Right lobe of liver (tissue), 6 donors: ENCODE measurements at regions not wholly inside any gene's neighbourhood (a gene's known extent, or its start where the extent isn't known, plus 50 kb on each side); places are given as distances from the start of the nearest gene placed in this dataset.

Source experiments
- ATAC-seq, 4 donors: fragments of 200-7000 bp; cut with Tn5 transposase; one replicate each; pipeline ENCODE4 v1.9.1; 2020; ENCODE audit warnings: mild to moderate bottlenecking in 4 of 4, moderate library complexity in 4 of 4
- DNase-seq, 3 donors: peaks; one replicate each; pipeline ENCODE4 v3.0.0-alpha.2; 2020
- H3K27ac ChIP-seq, 3 donors: fragments of 200-600 bp; one replicate each; pipeline ENCODE4 v1.8.0; 2022
- H3K27me3 ChIP-seq, 2 donors: fragments of 200-600 bp; one replicate each; pipeline ENCODE4 v1.8.0; 2022
- H3K36me3 ChIP-seq, 4 donors: fragments of 200-600 bp; sonication (generic) in 1 of 4; one replicate each; pipeline versions ENCODE4 v1.5.1 to v1.8.0; 2017 to 2022; ENCODE audit warnings: control low read depth in 1 of 4
- H3K4me1 ChIP-seq, 4 donors: fragments of 200-600 bp; sonication (generic) in 1 of 4; one replicate each; pipeline versions ENCODE4 v1.5.1 to v1.8.0; 2017 to 2022; ENCODE audit warnings: control low read depth in 1 of 4
- H3K4me3 ChIP-seq, 3 donors: fragments of 200-600 bp; one replicate each; pipeline ENCODE4 v1.8.0; 2022
- H3K9me3 ChIP-seq, 4 donors: fragments of 200-600 bp; sonication (generic) in 1 of 4; one replicate each; pipeline versions ENCODE4 v1.5.1 to v1.8.0; 2017 to 2022; ENCODE audit warnings: control low read depth in 1 of 4
- POLR2A ChIP-seq: fragments of 450-650 bp; IDR thresholded peaks from one replicate; pipeline ENCODE4 v1.6.1; 2017; ENCODE audit warnings: antibody characterized with exemption, mild to moderate bottlenecking
- WGBS: methylation state at CpG from one replicate; pipeline ENCODE4 v1.1.6; 2018; ENCODE audit warnings: low coverage, low lambda C conversion rate; ENCODE audit not compliant: insufficient coverage; ENCODE audit errors: missing lambda C conversion rate; 5-methylcytosine and 5-hydroxymethylcytosine counted together
- intact Hi-C, 2 donors: fragments of 100-400 bp; cut with DNase I; formaldehyde crosslinking; loops; one replicate each; pipeline versions ENCODE4 v1.11.2 to v1.14.1; 2022
- TF ChIP-seq, protein P1 (sequence below), 4 donors: fragments of 200-600 bp in 3 of 4; fragments of 450-650 bp in 1 of 4; IDR thresholded peaks; one replicate each; pipeline versions ENCODE4 v1.5.1 to v1.8.0; 2016 to 2022; ENCODE audit warnings: antibody characterized with exemption in 4 of 4, mild to moderate bottlenecking in 2 of 4
- donor health status: DM: no; HTN: yes; CAD: no.
- donor health status: DM: no; HTN: no; CAD: no.
- donor health status: DM: no; HTN: no; CAD: no.
- donor health status: DM: no; HTN: yes; CAD: no.
- donor health status: DM: no; HTN: yes; CAD: no.

DNA sequence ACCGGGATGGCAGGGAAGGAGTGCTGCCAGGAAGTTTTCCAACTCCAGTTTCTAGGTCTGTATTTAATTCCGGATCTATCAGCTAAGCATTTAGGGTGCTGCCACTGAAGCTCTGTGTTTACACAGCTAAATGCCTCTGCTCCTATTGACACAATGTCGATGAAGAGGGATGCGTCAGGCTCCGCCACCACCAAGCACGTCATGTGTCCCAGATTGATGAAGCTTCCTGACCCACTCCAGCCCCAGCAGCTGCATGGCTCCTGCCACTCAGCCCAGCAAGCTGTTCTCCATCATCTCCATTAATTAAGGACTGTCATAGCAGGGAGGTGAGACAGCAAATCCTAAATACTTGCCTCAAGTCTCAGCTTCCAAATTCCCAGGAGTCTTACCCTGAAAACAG, 435.2 kb upstream of the ZNF507 start:
- no peaks in the 10 kb centered on the region for H3K9me3 ChIP-seq
- H3K4me3 ChIP-seq, result no peak overlapping the region
- ATAC-seq (no peak), DNase-seq (no peak)
- 31% methylated on average over 6 of the region's 6 CpGs for WGBS
- no peak overlapping the region for H3K27ac ChIP-seq
- TF ChIP-seq POLR2A, result no peak
- TF ChIP-seq, protein P1, sequence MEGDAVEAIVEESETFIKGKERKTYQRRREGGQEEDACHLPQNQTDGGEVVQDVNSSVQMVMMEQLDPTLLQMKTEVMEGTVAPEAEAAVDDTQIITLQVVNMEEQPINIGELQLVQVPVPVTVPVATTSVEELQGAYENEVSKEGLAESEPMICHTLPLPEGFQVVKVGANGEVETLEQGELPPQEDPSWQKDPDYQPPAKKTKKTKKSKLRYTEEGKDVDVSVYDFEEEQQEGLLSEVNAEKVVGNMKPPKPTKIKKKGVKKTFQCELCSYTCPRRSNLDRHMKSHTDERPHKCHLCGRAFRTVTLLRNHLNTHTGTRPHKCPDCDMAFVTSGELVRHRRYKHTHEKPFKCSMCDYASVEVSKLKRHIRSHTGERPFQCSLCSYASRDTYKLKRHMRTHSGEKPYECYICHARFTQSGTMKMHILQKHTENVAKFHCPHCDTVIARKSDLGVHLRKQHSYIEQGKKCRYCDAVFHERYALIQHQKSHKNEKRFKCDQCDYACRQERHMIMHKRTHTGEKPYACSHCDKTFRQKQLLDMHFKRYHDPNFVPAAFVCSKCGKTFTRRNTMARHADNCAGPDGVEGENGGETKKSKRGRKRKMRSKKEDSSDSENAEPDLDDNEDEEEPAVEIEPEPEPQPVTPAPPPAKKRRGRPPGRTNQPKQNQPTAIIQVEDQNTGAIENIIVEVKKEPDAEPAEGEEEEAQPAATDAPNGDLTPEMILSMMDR (IDR thresholded peaks at IDR 0.05), result no peak
- H3K36me3 ChIP-seq, result no peaks in the 10 kb centered on the region
- H3K27me3 ChIP-seq, result no peaks in the 10 kb centered on the region
- intact Hi-C loops, result no loop called here
- H3K4me1 ChIP-seq, result no peaks in the 10 kb centered on the region

DNA sequence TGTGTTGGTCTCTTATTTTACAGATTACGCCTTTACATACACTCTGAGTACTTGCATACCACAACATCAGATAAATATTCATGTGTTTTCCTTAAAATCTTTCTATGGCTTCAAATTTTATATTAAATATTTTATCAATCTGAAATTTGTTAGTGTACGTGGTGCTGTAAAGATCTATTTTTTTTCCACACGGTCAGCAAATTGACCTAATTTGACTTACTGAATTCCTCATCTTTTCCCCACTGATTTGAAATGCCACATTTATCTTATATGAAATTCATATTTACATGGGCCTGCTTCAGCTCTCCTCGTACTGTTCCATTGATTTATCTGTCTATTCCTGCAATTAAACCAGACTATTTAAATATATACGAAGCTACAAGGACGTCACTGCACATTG, 433.8 kb upstream of the ZNF507 start:
- no peaks in the 10 kb centered on the region for H3K4me1 ChIP-seq
- TF ChIP-seq, protein P1 (IDR thresholded peaks at IDR 0.05), result no peak
- TF ChIP-seq POLR2A, result no peak
- H3K27ac ChIP-seq, result no peak overlapping the region
- intact Hi-C loops, result no loop called here
- no peaks in the 10 kb centered on the region for H3K36me3 ChIP-seq
- 55% methylated on average over 6 of the region's 6 CpGs for WGBS
- H3K4me3 ChIP-seq, result no peak overlapping the region
- no peaks in the 10 kb centered on the region for H3K9me3 ChIP-seq
- H3K27me3 ChIP-seq, result no peaks in the 10 kb centered on the region
- no peak for ATAC-seq
- DNase-seq, result no peak

DNA sequence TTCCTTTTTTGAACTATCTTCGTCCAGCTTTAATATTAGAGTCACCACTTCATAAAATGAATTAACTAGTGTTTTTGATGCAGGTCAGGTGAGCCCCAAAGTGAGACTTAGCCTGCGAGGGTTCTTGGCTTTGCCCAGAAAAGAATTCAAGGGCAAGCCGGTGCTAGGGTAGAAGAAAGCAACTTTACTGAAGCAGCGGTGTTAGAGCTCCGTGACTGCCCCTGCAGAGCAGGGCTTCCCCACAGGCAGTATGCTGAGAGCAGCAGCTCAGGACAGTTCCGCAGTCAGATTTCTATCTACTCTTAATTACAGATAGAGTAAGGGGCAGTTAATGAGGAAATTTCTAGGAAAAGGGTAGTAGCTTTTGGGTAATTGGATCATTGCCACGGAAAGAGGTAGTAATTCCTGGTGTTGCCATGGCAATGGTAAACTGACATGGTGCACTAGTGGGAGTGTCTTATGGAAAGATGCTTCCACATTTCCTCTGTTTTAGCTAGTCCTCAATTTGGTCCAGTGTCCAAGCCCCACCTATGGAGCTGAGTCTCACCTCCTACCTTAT, 432.2 kb upstream of the ZNF507 start:
- ATAC-seq, result no peak
- intact Hi-C loops, result no loop called here

DNA sequence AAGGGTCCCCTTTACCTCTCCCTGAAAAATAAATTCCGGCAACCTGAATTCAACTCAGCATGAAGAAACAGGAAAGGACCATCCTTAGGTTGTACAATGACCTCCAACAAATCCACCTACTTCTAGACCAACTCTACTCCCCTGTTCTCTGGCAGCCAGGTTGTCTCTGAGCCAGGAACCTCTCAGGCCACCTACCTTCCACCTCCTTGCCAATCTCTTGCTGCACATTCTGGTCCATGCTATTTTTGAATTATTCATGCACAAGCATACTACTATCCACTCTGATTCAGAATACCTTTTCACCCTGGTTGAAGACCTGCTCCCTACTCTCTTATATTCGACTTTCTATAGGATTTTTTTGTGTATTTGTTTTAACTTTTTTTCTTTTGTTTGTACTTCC, 415.0 kb upstream of the ZNF507 start:
- no peak for TF ChIP-seq POLR2A
- TF ChIP-seq, protein P1 (IDR thresholded peaks at IDR 0.05), result no peak
- intact Hi-C loops, result no loop called here
- WGBS, result 25% methylated on average over 2 of the region's 2 CpGs
- Histone ChIP-seq H3K9me3 (no peaks in the 10 kb centered on the region), H3K36me3 (no peaks in the 10 kb centered on the region), H3K4me1 (no peaks in the 10 kb centered on the region), H3K27ac (no peak overlapping the region), H3K4me3 (no peak overlapping the region), H3K27me3 (no peaks in the 10 kb centered on the region)
- no peak for ATAC-seq
- DNase-seq, result no peak

More for the DNA sequence above, 432.2 kb upstream of the ZNF507 start:
- Histone ChIP-seq H3K4me3 (no peak overlapping the region), H3K36me3 (no peaks in the 10 kb centered on the region), H3K9me3 (no peaks in the 10 kb centered on the region), H3K27me3 (no peaks in the 10 kb centered on the region), H3K4me1 (no peaks in the 10 kb centered on the region), H3K27ac (no peak overlapping the region)
- no peak for DNase-seq
- 48% methylated on average over 6 of the region's 7 CpGs for WGBS
- TF ChIP-seq, protein P1 (IDR thresholded peaks at IDR 0.05), result no peak
- no peak for TF ChIP-seq POLR2A

DNA sequence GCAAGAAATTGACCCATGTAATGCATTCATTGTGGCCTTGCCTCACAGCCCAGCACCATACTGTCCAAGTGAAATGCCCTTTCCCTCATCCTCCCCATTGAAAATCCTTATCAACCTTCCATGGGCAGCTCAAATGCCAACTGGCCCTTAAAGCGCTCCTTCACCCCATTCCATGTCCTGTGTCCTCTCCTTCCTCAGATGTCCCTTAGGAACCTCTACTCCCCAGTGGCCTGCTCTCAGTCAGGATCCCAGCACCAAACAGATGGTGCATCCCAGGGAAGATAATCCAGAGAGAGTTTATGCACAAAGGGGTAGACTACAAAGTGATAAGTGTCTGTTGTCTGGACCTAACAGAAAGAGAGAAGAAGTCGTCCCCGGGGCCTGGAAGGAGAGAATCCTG, 407.4 kb upstream of the ZNF507 start:
- Histone ChIP-seq H3K4me3 (no peak overlapping the region), H3K27me3 (no peaks in the 10 kb centered on the region), H3K4me1 (no peaks in the 10 kb centered on the region), H3K36me3 (no peaks in the 10 kb centered on the region), H3K9me3 (no peaks in the 10 kb centered on the region), H3K27ac (no peak overlapping the region)
- DNase-seq (no peak), ATAC-seq (no peak)
- WGBS, result 56% methylated on average over 3 of the region's 3 CpGs
- no peak for TF ChIP-seq POLR2A
- TF ChIP-seq, protein P1 (IDR thresholded peaks at IDR 0.05), result no peak
- intact Hi-C loops, result no loop called here
